ENCODE measurements at regions not wholly inside any gene's neighbourhood (a gene's known extent, or its start where the extent isn't known, plus 50 kb on each side); places are given as distances from the start of the nearest gene placed in this dataset.

DNA sequence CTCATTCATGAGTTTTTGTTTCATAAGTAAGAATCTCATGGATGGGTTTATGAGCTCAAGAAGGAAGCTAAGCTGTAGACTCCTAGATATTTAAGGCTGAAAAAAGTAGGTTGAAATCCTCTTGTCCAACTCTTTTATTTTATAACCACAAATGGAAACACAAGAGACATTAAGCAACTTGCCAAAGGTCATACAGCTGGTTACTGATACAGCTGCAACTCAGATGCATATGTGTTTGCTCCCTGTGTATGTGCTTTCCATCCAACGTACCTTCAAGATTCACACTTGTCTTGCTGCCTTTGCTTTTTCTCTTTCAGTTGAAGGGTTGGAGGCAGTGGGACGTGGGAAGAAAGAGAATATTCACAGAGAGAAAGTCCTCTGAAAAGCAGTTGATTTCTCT lies 153.5 kb upstream of the STMND1 start:
- Histone ChIP-seq H3K4me1 (ENCODE audit: insufficient read depth, low read length, poor library complexity, severe bottlenecking) (peaks cover 35% of the 10 kb centered on the region), H3K36me3 (ENCODE audit: insufficient read depth, low read length) (no peaks in the 10 kb centered on the region), H3K9me3 (ENCODE audit: insufficient read depth, low read depth, low read length) (no peaks in the 10 kb centered on the region), H2AFZ (ENCODE audit: low read length) (no peak overlapping the region), H3K4me2 (ENCODE audit: low read depth, low read length, poor library complexity, severe bottlenecking) (no peak overlapping the region), H3K4me3 (ENCODE audit: low read length, poor library complexity, severe bottlenecking) (no peak overlapping the region), H3K79me2 (ENCODE audit: insufficient read depth, low read length) (no peaks in the 10 kb centered on the region), H3K9ac (ENCODE audit: low read depth, low read length, poor library complexity, severe bottlenecking) (no peak overlapping the region), H3K27me3 (ENCODE audit: insufficient read depth, low read length, poor library complexity, severe bottlenecking) (no peaks in the 10 kb centered on the region), H4K20me1 (ENCODE audit: insufficient read depth, low read length, poor library complexity, severe bottlenecking) (no peaks in the 10 kb centered on the region), H3K9me2 (replicated peaks; ENCODE audit: low read depth, low read length) (no peaks in the 10 kb centered on the region), H3F3A (ENCODE audit: low read depth) (no peaks in the 10 kb centered on the region)
- TF ChIP-seq, protein P1, sequence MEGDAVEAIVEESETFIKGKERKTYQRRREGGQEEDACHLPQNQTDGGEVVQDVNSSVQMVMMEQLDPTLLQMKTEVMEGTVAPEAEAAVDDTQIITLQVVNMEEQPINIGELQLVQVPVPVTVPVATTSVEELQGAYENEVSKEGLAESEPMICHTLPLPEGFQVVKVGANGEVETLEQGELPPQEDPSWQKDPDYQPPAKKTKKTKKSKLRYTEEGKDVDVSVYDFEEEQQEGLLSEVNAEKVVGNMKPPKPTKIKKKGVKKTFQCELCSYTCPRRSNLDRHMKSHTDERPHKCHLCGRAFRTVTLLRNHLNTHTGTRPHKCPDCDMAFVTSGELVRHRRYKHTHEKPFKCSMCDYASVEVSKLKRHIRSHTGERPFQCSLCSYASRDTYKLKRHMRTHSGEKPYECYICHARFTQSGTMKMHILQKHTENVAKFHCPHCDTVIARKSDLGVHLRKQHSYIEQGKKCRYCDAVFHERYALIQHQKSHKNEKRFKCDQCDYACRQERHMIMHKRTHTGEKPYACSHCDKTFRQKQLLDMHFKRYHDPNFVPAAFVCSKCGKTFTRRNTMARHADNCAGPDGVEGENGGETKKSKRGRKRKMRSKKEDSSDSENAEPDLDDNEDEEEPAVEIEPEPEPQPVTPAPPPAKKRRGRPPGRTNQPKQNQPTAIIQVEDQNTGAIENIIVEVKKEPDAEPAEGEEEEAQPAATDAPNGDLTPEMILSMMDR (conservative IDR thresholded peaks at IDR 0.05; ENCODE audit: low read length): no peak
- no peak for TF ChIP-seq EZH2phosphoT487 (IDR thresholded peaks at IDR 0.05; ENCODE audit: borderline replicate concordance)

DNA sequence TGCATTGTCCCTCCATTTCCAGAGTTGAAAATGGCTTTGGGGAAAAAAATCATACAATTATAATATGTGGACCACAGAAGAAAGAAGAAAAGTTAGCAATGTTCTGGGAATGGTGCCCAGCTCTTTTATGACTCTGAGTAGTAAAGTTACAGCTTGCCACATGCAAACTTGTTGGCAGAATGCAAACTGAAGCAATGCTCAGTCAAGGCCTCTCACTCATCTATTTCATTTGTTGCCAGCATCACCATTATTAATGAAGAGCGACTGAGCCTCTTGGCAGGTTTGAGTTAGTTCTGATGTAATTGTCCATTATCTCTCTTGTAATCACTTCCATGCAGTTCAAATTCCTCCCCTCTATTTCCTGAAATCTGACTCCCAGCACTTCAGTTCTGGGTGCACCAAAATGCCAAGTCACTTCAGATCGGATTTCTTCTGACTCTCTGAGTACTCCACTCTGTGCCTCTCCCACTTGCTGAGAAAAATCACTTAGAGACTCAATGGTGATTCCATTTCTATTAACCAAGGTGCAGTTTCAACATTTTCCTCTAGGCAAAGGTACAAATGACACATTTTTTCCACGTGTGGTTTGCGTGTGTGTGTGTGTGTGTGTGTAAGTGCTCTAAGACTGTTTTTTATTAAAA lies 154.4 kb upstream of the STMND1 start:
- Histone ChIP-seq H3K4me2 (ENCODE audit: low read depth, low read length, poor library complexity, severe bottlenecking) (peak overlapping the region; percentile 50), H3F3A (ENCODE audit: low read depth) (no peaks in the 10 kb centered on the region), H3K9me2 (replicated peaks; ENCODE audit: low read depth, low read length) (no peaks in the 10 kb centered on the region), H4K20me1 (ENCODE audit: insufficient read depth, low read length, poor library complexity, severe bottlenecking) (no peaks in the 10 kb centered on the region), H3K27me3 (ENCODE audit: insufficient read depth, low read length, poor library complexity, severe bottlenecking) (no peaks in the 10 kb centered on the region), H3K36me3 (ENCODE audit: insufficient read depth, low read length) (no peaks in the 10 kb centered on the region), H3K79me2 (ENCODE audit: insufficient read depth, low read length) (no peaks in the 10 kb centered on the region), H3K4me3 (ENCODE audit: low read length, poor library complexity, severe bottlenecking) (peak overlapping the region; percentile 19), H3K9me3 (ENCODE audit: insufficient read depth, low read depth, low read length) (no peaks in the 10 kb centered on the region), H3K9ac (ENCODE audit: low read depth, low read length, poor library complexity, severe bottlenecking) (peak overlapping the region; percentile 27), H2AFZ (ENCODE audit: low read length) (peak overlapping the region; percentile 11; the same call in 1 of the 2 replicates), H3K4me1 (ENCODE audit: insufficient read depth, low read length, poor library complexity, severe bottlenecking) (peaks cover 35% of the 10 kb centered on the region)
- TF ChIP-seq, protein P1 (conservative IDR thresholded peaks at IDR 0.05; ENCODE audit: low read length): 0 out of 2 replicates have a peak, but pooled peaks have one; percentile 9
- no peak for TF ChIP-seq EZH2phosphoT487 (IDR thresholded peaks at IDR 0.05; ENCODE audit: borderline replicate concordance)

DNA sequence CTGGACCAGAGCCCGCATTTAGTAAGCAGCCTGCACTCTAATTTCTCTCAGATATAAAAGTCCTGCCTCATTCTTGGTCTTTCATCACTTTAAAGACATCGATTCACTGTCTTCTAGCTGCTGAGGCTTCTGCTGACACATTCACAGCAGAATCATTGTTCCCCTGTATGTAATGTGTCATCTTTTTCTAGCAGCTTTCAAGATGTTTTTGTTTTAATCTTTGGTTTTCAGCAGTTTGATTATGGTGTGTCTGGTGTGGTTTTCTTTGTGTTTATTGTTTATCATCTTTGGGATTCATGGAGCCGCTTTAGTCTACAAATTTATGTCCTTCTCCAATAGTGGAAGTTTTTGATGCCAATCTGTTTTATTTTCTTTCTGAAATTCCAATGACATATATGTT lies 157.3 kb upstream of the STMND1 start:
- no peak overlapping the region for H3K4me3 ChIP-seq (ENCODE audit: low read length, poor library complexity, severe bottlenecking)
- H3K9me3 ChIP-seq (ENCODE audit: insufficient read depth, low read depth, low read length): no peaks in the 10 kb centered on the region
- H3K9me2 ChIP-seq (replicated peaks; ENCODE audit: low read depth, low read length): no peaks in the 10 kb centered on the region
- no peaks in the 10 kb centered on the region for H3K79me2 ChIP-seq (ENCODE audit: insufficient read depth, low read length)
- no peaks in the 10 kb centered on the region for H3K27me3 ChIP-seq (ENCODE audit: insufficient read depth, low read length, poor library complexity, severe bottlenecking)
- H3F3A ChIP-seq (ENCODE audit: low read depth): no peaks in the 10 kb centered on the region
- H3K9ac ChIP-seq (ENCODE audit: low read depth, low read length, poor library complexity, severe bottlenecking): no peak overlapping the region
- no peaks in the 10 kb centered on the region for H3K36me3 ChIP-seq (ENCODE audit: insufficient read depth, low read length)
- H3K4me1 ChIP-seq (ENCODE audit: insufficient read depth, low read length, poor library complexity, severe bottlenecking): peaks cover 36% of the 10 kb centered on the region
- no peak overlapping the region for H3K4me2 ChIP-seq (ENCODE audit: low read depth, low read length, poor library complexity, severe bottlenecking)
- peak overlapping the region; percentile 4; the same call in 1 of the 2 replicates for H2AFZ ChIP-seq (ENCODE audit: low read length)
- no peak for TF ChIP-seq EZH2phosphoT487 (IDR thresholded peaks at IDR 0.05; ENCODE audit: borderline replicate concordance)
- no peaks in the 10 kb centered on the region for H4K20me1 ChIP-seq (ENCODE audit: insufficient read depth, low read length, poor library complexity, severe bottlenecking)

DNA sequence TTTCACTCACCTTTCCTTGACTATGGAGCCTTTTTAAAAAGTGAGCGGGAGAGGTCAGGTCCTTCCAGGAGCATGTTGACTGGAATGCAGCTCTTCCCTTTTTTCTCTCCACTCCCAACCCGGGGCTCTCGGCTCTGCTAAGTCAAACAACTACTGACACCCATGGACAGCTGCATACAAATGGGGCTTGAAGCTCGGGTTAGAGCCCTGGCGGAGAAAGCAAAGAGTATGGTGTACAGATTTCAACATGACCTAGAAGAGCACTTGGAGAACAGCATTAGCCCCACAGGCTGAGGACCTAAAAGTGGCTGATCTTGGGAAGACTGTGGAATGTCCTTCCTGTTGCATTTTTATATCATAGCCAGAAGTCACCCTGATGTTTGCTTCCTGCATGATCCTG lies 162.0 kb upstream of the STMND1 start:
- H3F3A ChIP-seq (ENCODE audit: low read depth): no peaks in the 10 kb centered on the region
- no peak overlapping the region for H2AFZ ChIP-seq (ENCODE audit: low read length)
- no peak overlapping the region for H3K4me2 ChIP-seq (ENCODE audit: low read depth, low read length, poor library complexity, severe bottlenecking)
- H3K9me3 ChIP-seq (ENCODE audit: insufficient read depth, low read depth, low read length): no peaks in the 10 kb centered on the region
- H3K9ac ChIP-seq (ENCODE audit: low read depth, low read length, poor library complexity, severe bottlenecking): no peak overlapping the region
- peaks cover 4% of the 10 kb centered on the region for H3K4me1 ChIP-seq (ENCODE audit: insufficient read depth, low read length, poor library complexity, severe bottlenecking)
- H3K9me2 ChIP-seq (replicated peaks; ENCODE audit: low read depth, low read length): no peaks in the 10 kb centered on the region
- H3K79me2 ChIP-seq (ENCODE audit: insufficient read depth, low read length): no peaks in the 10 kb centered on the region
- TF ChIP-seq, protein P1 (conservative IDR thresholded peaks at IDR 0.05; ENCODE audit: low read length): no peak
- TF ChIP-seq EZH2phosphoT487 (IDR thresholded peaks at IDR 0.05; ENCODE audit: borderline replicate concordance): no peak
- H4K20me1 ChIP-seq (ENCODE audit: insufficient read depth, low read length, poor library complexity, severe bottlenecking): no peaks in the 10 kb centered on the region
- no peaks in the 10 kb centered on the region for H3K27me3 ChIP-seq (ENCODE audit: insufficient read depth, low read length, poor library complexity, severe bottlenecking)
- no peak overlapping the region for H3K4me3 ChIP-seq (ENCODE audit: low read length, poor library complexity, severe bottlenecking)
- no peaks in the 10 kb centered on the region for H3K36me3 ChIP-seq (ENCODE audit: insufficient read depth, low read length)
